ENCODE measurements at regions not wholly inside any gene's neighbourhood (a gene's known extent, or its start where the extent isn't known, plus 50 kb on each side); places are given as distances from the start of the nearest gene placed in this dataset.

DNA sequence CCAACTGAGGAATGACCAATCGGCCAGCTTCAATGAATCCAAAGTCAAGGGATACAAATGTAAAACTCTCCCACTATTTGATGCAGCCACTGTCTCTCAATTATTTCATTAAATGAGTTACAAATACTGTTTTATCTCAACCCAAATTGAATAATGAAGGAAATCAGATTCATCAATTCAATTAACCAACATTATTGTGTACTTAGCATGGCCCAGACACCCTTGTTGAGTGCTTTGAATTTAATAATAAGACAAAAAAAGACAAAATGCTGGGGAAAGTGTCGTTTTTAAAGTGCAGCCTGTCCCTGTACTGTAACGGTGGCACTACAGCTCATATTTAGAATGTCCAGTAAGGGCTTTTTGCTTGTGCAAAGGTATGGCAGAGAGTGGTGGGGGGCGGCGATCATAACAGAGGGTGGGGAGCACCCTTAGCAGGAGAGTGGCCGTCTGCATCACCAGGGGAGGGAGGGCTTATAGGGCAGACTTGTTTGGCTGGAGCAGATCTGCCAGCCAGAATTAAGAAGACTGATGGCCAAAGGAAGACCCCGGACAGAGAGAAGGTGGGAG, 123.8 kb upstream of the GALNT2 start (continued):
- TF ChIP-seq, protein P1, sequence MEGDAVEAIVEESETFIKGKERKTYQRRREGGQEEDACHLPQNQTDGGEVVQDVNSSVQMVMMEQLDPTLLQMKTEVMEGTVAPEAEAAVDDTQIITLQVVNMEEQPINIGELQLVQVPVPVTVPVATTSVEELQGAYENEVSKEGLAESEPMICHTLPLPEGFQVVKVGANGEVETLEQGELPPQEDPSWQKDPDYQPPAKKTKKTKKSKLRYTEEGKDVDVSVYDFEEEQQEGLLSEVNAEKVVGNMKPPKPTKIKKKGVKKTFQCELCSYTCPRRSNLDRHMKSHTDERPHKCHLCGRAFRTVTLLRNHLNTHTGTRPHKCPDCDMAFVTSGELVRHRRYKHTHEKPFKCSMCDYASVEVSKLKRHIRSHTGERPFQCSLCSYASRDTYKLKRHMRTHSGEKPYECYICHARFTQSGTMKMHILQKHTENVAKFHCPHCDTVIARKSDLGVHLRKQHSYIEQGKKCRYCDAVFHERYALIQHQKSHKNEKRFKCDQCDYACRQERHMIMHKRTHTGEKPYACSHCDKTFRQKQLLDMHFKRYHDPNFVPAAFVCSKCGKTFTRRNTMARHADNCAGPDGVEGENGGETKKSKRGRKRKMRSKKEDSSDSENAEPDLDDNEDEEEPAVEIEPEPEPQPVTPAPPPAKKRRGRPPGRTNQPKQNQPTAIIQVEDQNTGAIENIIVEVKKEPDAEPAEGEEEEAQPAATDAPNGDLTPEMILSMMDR (IDR thresholded peaks at IDR 0.05; ENCODE audit: low read depth, low read length, missing input control), result no peak

DNA sequence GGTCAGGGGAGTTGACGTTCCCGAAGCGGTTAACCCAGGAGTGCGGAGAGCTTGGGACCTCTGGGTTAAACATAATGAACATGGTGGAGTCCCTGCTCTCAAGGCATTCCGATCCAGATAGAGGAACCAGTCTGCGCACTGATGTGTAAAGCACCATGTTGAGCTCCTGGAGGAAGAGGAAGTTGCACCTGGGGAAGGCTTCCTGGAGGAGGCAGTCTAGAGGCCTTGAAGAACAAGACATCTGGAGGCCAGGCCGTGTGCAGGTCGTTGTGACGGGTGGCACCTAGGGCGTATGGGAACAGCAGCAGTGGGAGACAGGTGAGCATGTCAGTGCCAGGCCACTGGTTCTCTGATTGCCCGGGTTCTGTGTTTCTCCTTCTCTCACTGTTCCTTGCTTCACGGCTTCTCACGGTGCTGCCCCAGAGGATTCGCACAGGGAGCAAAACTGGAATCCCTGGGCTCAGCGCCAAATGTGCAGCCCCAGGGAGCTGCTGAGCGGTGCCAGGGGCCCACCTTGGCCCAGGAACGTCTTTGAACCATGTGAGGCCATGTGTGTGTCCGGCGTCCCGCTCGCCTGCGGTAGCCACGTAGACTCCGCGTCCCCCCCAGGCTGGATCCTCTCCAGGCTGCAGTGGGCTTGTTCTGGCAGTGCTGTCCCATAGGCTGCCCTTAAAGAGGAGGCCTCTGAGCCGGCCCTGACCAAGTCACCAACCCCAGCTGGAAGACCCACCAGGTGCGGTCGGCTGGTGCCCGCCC, 122.9 kb upstream of the GALNT2 start:
- Histone ChIP-seq H3K9ac (ENCODE audit: low read depth in 1 of 2, low read length in 2 of 2) (no peak overlapping the region), H3K4me1 (ENCODE audit: control insufficient read depth in 4 of 4, insufficient read depth in 4 of 4, low read length in 3 of 4) (no peaks in the 10 kb centered on the region), H3K9me3 (ENCODE audit: control insufficient read depth in 4 of 4, low read length in 3 of 4) (no peaks in the 10 kb centered on the region), H3K36me3 (ENCODE audit: control insufficient read depth in 4 of 4, insufficient read depth in 3 of 4, low read depth in 1 of 4, low read length in 3 of 4) (no peaks in the 10 kb centered on the region), H3K27ac (ENCODE audit: low read depth in 1 of 2, low read length in 2 of 2) (no peak overlapping the region), H3K27me3 (ENCODE audit: control insufficient read depth in 4 of 4, insufficient read depth in 4 of 4, low read length in 3 of 4) (no peaks in the 10 kb centered on the region), H3K4me3 (ENCODE audit: low read depth in 1 of 3, low read length in 3 of 3) (no peak overlapping the region)
- WGBS, result 94% methylated on average over 29 of the region's 29 CpGs
- no peak for DNase-seq (ENCODE audit: low spot score)
- TF ChIP-seq GABPA (IDR thresholded peaks at IDR 0.05 in 1 of 2, conservative IDR thresholded peaks at IDR 0.05 in 1 of 2) (no peak), YY1 (IDR thresholded peaks at IDR 0.05) (no peak), FOXA2 (IDR thresholded peaks at IDR 0.05) (no peak), HNF4G (IDR thresholded peaks at IDR 0.05) (no peak), FOXA1 (IDR thresholded peaks at IDR 0.05) (no peak), NR2F2 (IDR thresholded peaks at IDR 0.05) (no peak), HNF4A (conservative IDR thresholded peaks at IDR 0.05) (no peak), EGR1 (IDR thresholded peaks at IDR 0.05; ENCODE audit: low read depth in 2 of 2) (no peak)
- TF ChIP-seq, protein P2, sequence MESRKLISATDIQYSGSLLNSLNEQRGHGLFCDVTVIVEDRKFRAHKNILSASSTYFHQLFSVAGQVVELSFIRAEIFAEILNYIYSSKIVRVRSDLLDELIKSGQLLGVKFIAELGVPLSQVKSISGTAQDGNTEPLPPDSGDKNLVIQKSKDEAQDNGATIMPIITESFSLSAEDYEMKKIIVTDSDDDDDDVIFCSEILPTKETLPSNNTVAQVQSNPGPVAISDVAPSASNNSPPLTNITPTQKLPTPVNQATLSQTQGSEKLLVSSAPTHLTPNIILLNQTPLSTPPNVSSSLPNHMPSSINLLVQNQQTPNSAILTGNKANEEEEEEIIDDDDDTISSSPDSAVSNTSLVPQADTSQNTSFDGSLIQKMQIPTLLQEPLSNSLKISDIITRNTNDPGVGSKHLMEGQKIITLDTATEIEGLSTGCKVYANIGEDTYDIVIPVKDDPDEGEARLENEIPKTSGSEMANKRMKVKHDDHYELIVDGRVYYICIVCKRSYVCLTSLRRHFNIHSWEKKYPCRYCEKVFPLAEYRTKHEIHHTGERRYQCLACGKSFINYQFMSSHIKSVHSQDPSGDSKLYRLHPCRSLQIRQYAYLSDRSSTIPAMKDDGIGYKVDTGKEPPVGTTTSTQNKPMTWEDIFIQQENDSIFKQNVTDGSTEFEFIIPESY (IDR thresholded peaks at IDR 0.05), result no peak
- TF ChIP-seq, protein P3, sequence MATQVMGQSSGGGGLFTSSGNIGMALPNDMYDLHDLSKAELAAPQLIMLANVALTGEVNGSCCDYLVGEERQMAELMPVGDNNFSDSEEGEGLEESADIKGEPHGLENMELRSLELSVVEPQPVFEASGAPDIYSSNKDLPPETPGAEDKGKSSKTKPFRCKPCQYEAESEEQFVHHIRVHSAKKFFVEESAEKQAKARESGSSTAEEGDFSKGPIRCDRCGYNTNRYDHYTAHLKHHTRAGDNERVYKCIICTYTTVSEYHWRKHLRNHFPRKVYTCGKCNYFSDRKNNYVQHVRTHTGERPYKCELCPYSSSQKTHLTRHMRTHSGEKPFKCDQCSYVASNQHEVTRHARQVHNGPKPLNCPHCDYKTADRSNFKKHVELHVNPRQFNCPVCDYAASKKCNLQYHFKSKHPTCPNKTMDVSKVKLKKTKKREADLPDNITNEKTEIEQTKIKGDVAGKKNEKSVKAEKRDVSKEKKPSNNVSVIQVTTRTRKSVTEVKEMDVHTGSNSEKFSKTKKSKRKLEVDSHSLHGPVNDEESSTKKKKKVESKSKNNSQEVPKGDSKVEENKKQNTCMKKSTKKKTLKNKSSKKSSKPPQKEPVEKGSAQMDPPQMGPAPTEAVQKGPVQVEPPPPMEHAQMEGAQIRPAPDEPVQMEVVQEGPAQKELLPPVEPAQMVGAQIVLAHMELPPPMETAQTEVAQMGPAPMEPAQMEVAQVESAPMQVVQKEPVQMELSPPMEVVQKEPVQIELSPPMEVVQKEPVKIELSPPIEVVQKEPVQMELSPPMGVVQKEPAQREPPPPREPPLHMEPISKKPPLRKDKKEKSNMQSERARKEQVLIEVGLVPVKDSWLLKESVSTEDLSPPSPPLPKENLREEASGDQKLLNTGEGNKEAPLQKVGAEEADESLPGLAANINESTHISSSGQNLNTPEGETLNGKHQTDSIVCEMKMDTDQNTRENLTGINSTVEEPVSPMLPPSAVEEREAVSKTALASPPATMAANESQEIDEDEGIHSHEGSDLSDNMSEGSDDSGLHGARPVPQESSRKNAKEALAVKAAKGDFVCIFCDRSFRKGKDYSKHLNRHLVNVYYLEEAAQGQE (IDR thresholded peaks at IDR 0.05), result no peak

DNA sequence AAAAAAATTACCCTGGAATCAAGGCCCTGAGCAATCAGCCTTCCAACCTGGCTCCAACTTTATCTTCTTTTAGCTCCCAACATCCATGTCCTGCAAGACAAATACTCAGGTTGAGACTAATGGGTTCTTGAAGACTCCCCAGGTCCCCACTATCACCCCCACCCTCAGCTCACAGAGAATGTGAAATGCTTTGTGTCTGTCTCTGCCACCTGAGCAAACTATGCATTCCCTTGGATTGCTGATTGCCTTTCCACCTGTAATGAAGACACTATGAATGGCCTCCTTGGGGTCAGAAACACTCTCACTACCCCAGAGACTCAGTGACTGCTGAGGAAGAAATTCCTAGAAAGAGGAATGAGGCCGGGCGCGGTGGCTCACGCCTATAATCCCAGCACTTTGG, 121.2 kb upstream of the GALNT2 start:
- H3K9ac ChIP-seq (ENCODE audit: low read depth in 1 of 2, low read length in 2 of 2), result no peak overlapping the region
- DNase-seq (ENCODE audit: low spot score), result no peak
- no peaks in the 10 kb centered on the region for H3K27me3 ChIP-seq (ENCODE audit: control insufficient read depth in 4 of 4, insufficient read depth in 4 of 4, low read length in 3 of 4)
- 96% methylated on average over 4 of the region's 4 CpGs for WGBS
- TF ChIP-seq JUND (IDR thresholded peaks at IDR 0.05) (no peak), SP1 (IDR thresholded peaks at IDR 0.05) (no peak), HNF4G (IDR thresholded peaks at IDR 0.05) (no peak)
- TF ChIP-seq, protein P2 (IDR thresholded peaks at IDR 0.05), result no peak
- TF ChIP-seq, protein P4, sequence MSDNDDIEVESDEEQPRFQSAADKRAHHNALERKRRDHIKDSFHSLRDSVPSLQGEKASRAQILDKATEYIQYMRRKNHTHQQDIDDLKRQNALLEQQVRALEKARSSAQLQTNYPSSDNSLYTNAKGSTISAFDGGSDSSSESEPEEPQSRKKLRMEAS (IDR thresholded peaks at IDR 0.05), result no peak
- H3K36me3 ChIP-seq (ENCODE audit: control insufficient read depth in 4 of 4, insufficient read depth in 3 of 4, low read depth in 1 of 4, low read length in 3 of 4), result no peaks in the 10 kb centered on the region
- H3K4me1 ChIP-seq (ENCODE audit: control insufficient read depth in 4 of 4, insufficient read depth in 4 of 4, low read length in 3 of 4), result no peaks in the 10 kb centered on the region
- no peak overlapping the region for H3K4me3 ChIP-seq (ENCODE audit: low read depth in 1 of 3, low read length in 3 of 3)
- H3K9me3 ChIP-seq (ENCODE audit: control insufficient read depth in 4 of 4, low read length in 3 of 4), result no peaks in the 10 kb centered on the region
- H3K27ac ChIP-seq (ENCODE audit: low read depth in 1 of 2, low read length in 2 of 2), result no peak overlapping the region

Data from liver (tissue), 8 donors.